ENCODE measurements at regions not wholly inside any gene's neighbourhood (a gene's known extent, or its start where the extent isn't known, plus 50 kb on each side); places are given as distances from the start of the nearest gene placed in this dataset.

- TF ChIP-seq POLR2A (IDR thresholded peaks at IDR 0.05; ENCODE audit: low read depth, low read length) (no peak), CHD1 (IDR thresholded peaks at IDR 0.05; ENCODE audit: low read depth, low read length) (no peak), RCOR1 (IDR thresholded peaks at IDR 0.05; ENCODE audit: insufficient replicate concordance, low read length) (no peak), RAD21 (IDR thresholded peaks at IDR 0.05; ENCODE audit: low read length) (no peak)
- TF ChIP-seq, protein P1, sequence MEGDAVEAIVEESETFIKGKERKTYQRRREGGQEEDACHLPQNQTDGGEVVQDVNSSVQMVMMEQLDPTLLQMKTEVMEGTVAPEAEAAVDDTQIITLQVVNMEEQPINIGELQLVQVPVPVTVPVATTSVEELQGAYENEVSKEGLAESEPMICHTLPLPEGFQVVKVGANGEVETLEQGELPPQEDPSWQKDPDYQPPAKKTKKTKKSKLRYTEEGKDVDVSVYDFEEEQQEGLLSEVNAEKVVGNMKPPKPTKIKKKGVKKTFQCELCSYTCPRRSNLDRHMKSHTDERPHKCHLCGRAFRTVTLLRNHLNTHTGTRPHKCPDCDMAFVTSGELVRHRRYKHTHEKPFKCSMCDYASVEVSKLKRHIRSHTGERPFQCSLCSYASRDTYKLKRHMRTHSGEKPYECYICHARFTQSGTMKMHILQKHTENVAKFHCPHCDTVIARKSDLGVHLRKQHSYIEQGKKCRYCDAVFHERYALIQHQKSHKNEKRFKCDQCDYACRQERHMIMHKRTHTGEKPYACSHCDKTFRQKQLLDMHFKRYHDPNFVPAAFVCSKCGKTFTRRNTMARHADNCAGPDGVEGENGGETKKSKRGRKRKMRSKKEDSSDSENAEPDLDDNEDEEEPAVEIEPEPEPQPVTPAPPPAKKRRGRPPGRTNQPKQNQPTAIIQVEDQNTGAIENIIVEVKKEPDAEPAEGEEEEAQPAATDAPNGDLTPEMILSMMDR (conservative IDR thresholded peaks at IDR 0.05; ENCODE audit: low read depth, low read length) = no peak
- TF ChIP-seq, protein P2, sequence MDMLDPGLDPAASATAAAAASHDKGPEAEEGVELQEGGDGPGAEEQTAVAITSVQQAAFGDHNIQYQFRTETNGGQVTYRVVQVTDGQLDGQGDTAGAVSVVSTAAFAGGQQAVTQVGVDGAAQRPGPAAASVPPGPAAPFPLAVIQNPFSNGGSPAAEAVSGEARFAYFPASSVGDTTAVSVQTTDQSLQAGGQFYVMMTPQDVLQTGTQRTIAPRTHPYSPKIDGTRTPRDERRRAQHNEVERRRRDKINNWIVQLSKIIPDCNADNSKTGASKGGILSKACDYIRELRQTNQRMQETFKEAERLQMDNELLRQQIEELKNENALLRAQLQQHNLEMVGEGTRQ (IDR thresholded peaks at IDR 0.05; ENCODE audit: low read depth, low read length) = no peak
Measured at GRCh38 chr17:71655542-71655941, 465.3 kb upstream of the SOX9 start.

All from IMR-90 (cell line).